ENCODE measurements at regions not wholly inside any gene's neighbourhood (a gene's known extent, or its start where the extent isn't known, plus 50 kb on each side); places are given as distances from the start of the nearest gene placed in this dataset.

DNA sequence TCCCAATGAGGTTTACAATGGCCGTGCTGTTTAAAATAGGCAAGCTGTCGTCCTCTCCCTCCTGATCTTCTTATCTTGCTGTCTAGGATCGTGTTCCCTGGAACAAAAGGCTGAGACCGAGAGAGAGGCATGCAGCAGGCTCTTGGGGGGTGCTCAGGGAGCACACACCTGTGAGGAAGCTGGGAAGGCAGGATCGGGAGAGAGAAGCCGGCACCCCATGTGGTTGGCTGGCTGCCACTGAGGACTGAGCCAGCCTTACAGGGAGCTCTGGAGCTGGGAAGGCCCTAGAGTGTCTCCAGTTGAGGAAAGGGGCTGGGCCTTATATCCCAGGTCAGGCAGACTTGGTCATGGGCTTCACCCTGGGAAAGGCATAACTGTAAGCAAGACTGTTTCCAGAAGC, 184.2 kb downstream of the LY86 start:
- no peak for TF ChIP-seq GATA2 (IDR thresholded peaks at IDR 0.05; ENCODE audit: low read depth, low read length)
- TF ChIP-seq GATA3 (IDR thresholded peaks at IDR 0.05; ENCODE audit: low read depth, low read length) = no peak

DNA sequence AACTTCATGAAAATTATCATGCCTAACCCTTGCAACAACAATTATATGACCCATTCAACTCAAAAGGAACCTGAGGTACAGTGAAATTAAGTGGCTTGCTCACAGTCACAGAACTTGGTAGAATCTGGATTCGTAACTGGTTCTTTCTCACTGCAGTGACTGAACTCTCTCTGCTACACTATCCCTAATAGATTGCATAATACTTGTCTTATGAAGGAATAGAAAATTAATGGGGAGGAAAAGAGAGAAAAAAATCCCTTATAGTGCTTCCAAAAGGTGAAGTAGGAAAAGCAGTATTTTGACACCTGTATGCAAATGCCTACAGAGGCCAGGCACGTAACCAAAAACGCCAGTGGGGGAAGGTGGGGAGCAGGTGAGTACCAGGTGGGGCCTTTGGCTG, 186.6 kb downstream of the LY86 start:
- TF ChIP-seq GATA2 (IDR thresholded peaks at IDR 0.05; ENCODE audit: low read depth, low read length) (no peak), GATA3 (IDR thresholded peaks at IDR 0.05; ENCODE audit: low read depth, low read length) (no peak)

DNA sequence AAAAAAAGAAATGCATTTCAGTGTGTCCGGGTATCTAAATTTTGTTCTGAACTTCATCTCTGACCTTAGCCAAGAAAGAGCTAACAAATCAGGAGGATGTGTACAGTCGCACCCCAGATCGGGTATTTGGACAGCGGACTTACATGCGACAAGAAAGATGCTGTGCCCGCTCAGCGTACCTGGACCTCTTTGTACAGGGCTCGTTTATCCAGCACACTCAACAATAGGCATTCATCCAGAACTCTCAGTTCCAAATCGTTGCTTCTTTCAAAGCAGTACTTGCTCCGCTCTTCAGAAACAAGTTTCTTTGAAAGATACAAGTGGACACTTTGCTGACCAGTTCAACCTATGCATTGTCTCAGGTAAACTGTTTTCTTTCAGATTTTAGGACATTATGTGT, 191.7 kb downstream of the LY86 start:
- TF ChIP-seq GATA2 (IDR thresholded peaks at IDR 0.05; ENCODE audit: low read depth, low read length) (no peak), GATA3 (IDR thresholded peaks at IDR 0.05; ENCODE audit: low read depth, low read length) (no peak)

DNA sequence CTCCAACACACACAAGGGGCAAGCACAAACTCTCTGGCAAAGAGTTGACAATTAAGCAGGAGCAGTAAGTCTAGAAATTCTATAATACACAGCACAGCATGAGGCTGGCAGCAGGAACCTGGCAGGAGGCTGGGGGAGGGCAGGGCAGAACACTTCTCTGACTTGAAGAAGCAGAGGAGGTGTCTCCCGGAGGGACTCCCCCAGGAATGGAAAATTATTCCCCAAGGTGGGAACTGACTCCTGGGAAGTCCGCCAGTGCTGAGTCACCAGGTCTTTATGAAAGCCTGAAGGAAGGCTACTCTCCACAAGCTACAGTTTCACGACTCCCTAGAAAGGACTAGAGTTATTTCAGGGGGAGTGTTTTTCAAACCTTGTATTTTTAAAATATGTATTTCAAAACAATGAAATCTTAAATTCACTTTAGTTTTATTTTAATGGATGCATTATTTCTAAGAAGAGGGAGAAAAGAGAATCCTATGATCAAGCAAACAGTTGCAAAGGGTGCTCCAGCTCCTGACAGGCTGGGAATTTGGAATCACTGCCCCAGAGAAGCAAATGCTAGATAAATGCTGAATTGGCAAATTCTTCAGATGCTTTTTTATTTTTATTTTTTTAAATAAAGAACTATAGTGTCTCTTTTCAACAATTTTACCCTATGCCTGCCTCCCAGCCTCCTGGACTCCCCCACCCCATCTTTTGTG, 192.8 kb downstream of the LY86 start:
- TF ChIP-seq GATA3 (IDR thresholded peaks at IDR 0.05; ENCODE audit: low read depth, low read length) (no peak), GATA2 (IDR thresholded peaks at IDR 0.05; ENCODE audit: low read depth, low read length) (no peak)

DNA sequence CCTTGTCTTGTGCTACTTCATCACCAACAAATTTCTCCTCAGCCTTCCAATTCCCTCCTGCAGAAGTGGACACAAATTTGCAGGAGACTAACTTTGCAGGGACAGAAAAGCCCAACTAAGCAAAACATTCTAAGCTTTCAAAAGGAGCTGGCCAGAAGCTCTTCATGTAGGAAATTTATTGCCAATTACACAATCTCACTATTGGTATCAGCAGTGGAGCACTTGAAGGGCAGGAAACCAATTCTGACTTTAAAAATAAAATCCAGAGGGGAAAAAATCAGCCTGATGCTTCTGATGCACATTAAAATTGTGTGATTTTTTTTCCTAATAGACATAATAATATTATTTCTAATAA, 193.3 kb downstream of the LY86 start:
- TF ChIP-seq GATA2 (IDR thresholded peaks at IDR 0.05; ENCODE audit: low read depth, low read length) (no peak), GATA3 (IDR thresholded peaks at IDR 0.05; ENCODE audit: low read depth, low read length) (no peak)

DNA sequence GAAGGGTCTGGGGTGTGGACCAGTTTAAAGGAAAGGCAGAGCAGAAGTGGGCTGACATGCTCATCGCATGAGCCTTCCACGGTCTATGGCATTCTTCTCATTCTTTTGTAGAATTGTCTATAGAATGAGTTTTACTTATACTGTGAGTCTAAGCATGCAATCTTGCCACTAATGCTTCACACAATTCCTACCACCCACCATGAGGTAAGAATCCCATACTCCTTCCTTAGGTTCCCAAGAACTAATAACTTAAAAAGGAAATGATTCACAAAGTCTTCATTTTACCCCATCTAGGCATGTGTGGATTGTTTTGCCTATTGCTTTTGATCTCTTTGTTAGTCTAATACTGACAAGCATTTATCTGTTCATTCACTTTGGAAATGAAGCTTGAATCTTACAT, 195.2 kb downstream of the LY86 start:
- TF ChIP-seq GATA3 (IDR thresholded peaks at IDR 0.05; ENCODE audit: low read depth, low read length) (no peak), GATA2 (IDR thresholded peaks at IDR 0.05; ENCODE audit: low read depth, low read length) (no peak)

DNA sequence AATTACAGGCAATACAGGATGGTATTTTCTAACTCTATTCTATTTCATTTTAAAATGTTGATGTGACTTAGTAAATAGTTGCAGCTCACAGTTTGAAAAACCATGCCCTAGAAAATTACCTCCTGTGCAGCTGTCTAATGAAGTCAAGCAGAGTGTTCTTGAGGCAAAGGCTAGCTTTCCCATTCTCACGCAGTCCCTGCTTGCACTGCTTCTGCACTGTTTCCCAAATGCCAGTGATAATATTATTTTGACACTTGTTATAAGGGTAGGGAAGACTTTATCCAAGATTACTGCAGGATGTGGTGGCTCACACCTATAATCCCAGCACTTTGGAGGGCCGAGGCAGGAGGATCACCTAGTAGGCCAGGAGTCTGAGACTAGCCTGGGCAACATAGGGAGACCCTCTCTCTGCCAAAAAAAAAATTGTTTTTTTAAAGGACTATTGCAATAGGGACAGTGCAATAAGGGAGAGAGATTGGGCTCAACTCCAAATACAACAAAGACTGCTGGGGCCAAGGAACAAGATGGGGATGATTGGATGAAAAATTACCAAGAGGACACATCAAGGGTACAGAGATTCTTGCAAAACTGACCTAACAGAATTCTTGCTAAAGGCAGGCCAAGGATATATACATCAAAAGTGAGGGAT, 196.1 kb downstream of the LY86 start:
- no peak for TF ChIP-seq GATA2 (IDR thresholded peaks at IDR 0.05; ENCODE audit: low read depth, low read length)
- TF ChIP-seq GATA3 (IDR thresholded peaks at IDR 0.05; ENCODE audit: low read depth, low read length) = no peak

DNA sequence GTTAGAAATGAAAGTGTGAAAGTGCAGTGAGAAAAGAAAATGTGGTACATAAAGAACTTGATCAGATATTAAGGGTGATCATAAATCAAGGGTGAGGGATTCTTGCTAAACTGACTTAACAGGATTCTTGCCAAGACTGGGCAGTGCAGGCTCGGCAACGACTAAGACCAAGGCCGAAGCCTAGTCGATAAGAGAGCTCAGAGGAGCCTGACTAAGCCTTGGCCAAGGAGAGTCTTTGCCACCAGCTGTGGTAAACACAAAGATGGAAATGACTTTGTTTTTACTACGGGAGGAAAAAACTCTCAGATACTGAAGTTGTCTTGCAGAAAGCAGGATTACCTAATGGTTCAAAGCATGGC, 196.6 kb downstream of the LY86 start:
- no peak for TF ChIP-seq GATA2 (IDR thresholded peaks at IDR 0.05; ENCODE audit: low read depth, low read length)
- no peak for TF ChIP-seq GATA3 (IDR thresholded peaks at IDR 0.05; ENCODE audit: low read depth, low read length)

DNA sequence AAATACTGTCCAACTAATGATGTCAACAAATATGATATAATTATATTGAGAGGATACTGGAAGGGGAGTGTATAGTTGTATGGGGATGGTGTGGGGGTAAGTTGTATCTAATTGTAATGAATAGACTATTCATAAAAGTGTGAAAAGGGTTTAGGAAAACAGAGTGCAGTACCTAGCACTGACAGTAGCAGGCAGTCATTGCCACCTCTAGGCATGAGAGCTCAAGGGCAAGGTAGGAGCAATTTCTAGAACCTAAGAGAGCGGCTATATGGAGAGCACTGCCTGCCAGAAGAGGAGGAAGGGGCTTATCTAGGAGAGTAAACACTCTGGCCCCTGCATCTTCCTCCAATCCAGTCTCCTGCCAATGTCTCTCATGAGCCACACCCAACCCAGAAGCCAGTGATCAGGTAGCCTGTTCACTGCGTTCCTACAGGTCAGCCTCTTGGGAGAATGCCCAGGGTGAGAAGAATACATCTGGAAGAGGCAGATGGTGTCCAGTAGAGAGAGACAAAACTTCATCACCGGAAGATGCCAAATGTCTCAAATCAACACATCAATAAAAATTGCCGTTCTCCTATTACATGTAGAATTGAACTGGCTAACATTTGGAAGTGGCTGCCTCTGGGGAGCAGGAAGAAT, 200.0 kb downstream of the LY86 start:
- TF ChIP-seq GATA3 (IDR thresholded peaks at IDR 0.05; ENCODE audit: low read depth, low read length) (no peak), GATA2 (IDR thresholded peaks at IDR 0.05; ENCODE audit: low read depth, low read length) (no peak)

DNA sequence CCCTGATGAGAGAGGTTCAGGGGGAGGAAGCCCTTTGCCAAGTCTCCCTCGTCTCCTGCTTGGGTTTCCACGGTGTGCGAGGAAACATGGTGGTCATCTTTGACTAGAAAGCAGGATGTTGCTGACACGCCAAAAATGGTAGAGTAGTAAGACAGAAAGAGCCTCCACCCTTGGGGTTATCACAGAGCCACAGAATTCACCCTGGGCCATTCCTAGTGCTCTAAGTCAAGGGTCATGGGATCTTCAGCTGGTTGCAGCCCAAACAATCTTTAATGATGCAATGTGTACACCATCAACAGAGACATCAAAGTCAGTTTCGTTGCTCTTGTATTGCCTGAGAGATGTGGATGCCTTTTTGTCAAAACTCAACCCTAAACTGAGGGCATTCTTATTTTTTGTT, 201.9 kb downstream of the LY86 start:
- TF ChIP-seq GATA2 (IDR thresholded peaks at IDR 0.05; ENCODE audit: low read depth, low read length) (no peak), GATA3 (IDR thresholded peaks at IDR 0.05; ENCODE audit: low read depth, low read length) (no peak)

DNA sequence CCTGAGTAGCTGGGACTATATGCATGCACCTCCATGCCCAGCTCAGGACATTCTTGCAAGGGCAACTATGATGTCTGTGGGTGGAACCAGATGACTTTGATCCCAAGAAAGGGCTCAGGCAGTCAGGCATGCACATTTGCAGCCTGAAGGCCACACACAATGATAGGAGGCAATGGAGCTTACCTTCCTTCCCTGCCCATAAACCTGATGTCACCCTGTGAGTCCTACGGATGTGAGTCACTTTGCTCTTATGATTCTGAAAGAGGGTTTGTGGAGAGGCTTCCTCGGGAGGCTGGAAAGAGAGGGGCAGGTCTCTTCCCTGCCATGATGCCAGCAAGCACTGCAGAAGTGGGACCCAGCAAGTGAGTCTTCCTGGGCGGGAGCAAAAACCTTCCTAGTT, 202.4 kb downstream of the LY86 start:
- TF ChIP-seq GATA2 (IDR thresholded peaks at IDR 0.05; ENCODE audit: low read depth, low read length) = no peak

DNA sequence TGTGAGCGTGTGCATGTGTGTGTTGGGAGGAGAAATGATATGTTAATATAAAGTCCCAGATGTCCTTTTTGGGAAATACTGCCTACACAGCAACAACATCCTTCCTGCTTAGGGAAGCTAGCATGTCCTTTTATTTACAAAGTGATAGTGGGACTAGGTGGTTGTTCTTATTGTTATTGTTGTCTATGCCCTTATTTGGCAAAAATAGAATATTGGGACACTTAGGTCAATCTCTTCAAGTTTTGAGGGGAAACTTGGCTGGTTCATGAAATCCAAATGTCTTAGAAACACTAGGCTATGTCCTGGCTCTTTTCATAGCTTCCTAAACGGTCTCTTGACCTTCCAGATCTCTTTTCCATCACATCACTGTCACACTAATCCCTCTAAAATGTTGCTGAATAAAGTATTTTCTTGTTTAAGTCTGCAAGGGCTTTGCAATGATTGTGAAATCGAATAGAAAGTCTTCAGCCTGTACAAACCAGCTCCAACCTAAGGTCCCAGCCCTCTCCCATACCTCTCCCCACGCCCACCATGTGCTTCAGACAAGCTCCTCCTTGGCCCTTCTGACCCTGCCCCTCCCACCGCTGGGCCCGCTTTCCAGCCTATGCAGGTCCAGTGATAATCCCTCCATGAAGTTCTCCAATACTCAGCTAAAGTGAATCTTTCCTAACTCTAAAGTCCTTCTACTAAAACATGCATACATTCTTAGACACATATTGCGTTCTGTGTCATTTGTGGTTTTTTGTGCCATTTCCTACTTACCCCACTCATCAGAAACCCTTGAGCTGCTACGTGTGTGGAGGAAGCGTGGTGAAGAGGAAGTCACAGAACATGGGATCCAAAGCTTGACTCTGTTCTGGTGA, 205.1 kb downstream of the LY86 start:
- TF ChIP-seq GATA3 (IDR thresholded peaks at IDR 0.05; ENCODE audit: low read depth, low read length) (no peak), GATA2 (IDR thresholded peaks at IDR 0.05; ENCODE audit: low read depth, low read length) (no peak)

DNA sequence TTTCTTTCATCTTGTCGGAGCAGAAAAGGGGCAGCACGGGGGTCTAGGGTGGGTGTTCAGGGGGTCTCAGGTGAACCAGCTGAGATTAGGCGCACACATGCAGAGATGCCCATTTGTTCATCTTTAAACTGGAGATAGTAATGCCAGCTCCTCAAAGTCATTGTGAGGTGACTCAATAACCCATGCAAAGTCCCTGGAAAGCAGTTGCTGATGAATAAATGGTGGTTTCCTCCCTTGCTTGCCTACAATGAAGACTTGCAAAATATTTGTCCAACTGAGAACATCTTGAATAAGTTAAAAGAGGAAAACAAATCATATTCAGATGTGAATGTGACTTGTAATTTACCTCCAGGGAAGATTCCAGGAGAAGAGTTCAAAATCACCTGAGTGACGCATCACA, 206.9 kb downstream of the LY86 start:
- TF ChIP-seq GATA2 (IDR thresholded peaks at IDR 0.05; ENCODE audit: low read depth, low read length) (no peak), GATA3 (IDR thresholded peaks at IDR 0.05; ENCODE audit: low read depth, low read length) (no peak)

DNA sequence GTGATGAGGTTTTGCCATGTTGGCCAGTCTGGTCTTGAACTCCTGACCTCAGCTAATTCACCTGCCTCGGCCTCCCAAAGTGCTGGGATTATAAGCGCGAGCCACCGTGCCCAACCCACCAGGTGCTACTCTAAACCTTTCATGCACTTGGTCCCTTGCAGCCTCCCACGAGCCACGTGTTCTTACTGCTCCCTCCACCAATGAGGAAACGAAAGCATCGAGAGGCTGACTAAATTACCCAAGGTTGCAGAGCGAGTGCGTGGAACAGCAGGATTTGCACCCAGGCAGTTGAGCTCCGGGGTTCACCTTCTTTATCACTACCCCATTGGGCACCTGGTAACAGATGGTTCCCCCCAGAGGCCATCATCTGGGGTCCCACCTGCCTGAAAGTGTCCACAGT, 208.3 kb downstream of the LY86 start:
- no peak for TF ChIP-seq GATA2 (IDR thresholded peaks at IDR 0.05; ENCODE audit: low read depth, low read length)
- no peak for TF ChIP-seq GATA3 (IDR thresholded peaks at IDR 0.05; ENCODE audit: low read depth, low read length)

Data from SH-SY5Y (cell line).